ENCODE measurements at regions not wholly inside any gene's neighbourhood (a gene's known extent, or its start where the extent isn't known, plus 50 kb on each side); places are given as distances from the start of the nearest gene placed in this dataset.

DNA sequence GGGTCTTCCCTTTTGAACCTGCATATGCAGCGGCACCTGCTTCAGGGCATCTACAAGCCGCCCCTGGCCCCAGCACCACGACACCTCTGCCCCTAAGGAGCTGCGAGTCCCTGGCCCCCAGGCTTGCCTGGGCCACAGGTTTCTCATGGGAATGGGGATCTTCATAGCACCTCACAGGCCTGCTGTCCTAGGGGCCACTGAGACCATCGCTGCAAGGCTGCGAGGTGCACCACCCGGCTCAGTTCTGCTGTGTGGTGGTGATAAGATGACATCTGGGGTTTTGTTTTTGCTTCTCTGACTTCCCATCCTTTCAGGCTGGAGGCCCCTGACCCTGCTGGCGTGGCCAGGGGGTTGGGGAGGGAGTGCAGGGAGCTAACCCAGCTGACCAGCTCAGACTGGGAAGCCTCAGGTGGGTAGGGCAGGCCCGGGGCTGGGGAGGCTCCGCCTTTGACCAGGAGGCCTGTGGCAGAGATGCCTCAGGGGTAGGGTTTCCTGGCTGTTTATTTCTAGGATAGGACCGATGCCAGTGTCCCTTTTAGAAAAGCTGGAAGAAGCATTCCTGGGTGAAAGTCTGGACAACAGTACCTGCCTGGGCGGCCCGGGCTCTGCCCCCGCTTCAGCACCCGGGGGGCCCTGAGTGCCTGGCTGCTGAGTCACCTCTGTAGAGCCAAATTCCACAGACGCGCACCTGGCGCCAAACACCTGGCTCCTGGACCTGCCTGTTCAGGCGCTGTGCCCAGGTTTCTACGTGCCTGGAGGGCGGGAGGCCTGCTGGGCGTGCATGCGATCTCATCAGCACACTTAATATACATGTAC lies 264.7 kb downstream of the DLL1 start:
- Histone ChIP-seq H3K79me2 (ENCODE audit: insufficient read depth, low read length) (no peaks in the 10 kb centered on the region), H2AFZ (ENCODE audit: low read depth, low read length, severe bottlenecking) (no peak overlapping the region), H4K20me1 (ENCODE audit: low read depth, low read length) (no peaks in the 10 kb centered on the region), H3K9me2 (replicated peaks; ENCODE audit: insufficient read depth, low read length) (no peaks in the 10 kb centered on the region), H3K4me2 (ENCODE audit: low read depth, low read length, poor library complexity, severe bottlenecking) (no peak overlapping the region), H3K4me3 (ENCODE audit: insufficient read depth, low read length, poor library complexity, severe bottlenecking) (no peak overlapping the region), H3K9me3 (ENCODE audit: insufficient read depth, low read length) (no peaks in the 10 kb centered on the region), H3K27me3 (ENCODE audit: low read length) (no peaks in the 10 kb centered on the region), H3K36me3 (ENCODE audit: low read length) (no peaks in the 10 kb centered on the region), H3F3A (ENCODE audit: insufficient read depth) (no peaks in the 10 kb centered on the region), H3K27ac (ENCODE audit: low read depth, low read length) (no peak overlapping the region), H3K9ac (ENCODE audit: low read length) (no peak overlapping the region)
- TF ChIP-seq EZH2phosphoT487 (conservative IDR thresholded peaks at IDR 0.05; ENCODE audit: low read length): no peak
- TF ChIP-seq, protein P1, sequence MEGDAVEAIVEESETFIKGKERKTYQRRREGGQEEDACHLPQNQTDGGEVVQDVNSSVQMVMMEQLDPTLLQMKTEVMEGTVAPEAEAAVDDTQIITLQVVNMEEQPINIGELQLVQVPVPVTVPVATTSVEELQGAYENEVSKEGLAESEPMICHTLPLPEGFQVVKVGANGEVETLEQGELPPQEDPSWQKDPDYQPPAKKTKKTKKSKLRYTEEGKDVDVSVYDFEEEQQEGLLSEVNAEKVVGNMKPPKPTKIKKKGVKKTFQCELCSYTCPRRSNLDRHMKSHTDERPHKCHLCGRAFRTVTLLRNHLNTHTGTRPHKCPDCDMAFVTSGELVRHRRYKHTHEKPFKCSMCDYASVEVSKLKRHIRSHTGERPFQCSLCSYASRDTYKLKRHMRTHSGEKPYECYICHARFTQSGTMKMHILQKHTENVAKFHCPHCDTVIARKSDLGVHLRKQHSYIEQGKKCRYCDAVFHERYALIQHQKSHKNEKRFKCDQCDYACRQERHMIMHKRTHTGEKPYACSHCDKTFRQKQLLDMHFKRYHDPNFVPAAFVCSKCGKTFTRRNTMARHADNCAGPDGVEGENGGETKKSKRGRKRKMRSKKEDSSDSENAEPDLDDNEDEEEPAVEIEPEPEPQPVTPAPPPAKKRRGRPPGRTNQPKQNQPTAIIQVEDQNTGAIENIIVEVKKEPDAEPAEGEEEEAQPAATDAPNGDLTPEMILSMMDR (IDR thresholded peaks at IDR 0.05; ENCODE audit: insufficient read depth, low read length, poor library complexity, severe bottlenecking): no peak

DNA sequence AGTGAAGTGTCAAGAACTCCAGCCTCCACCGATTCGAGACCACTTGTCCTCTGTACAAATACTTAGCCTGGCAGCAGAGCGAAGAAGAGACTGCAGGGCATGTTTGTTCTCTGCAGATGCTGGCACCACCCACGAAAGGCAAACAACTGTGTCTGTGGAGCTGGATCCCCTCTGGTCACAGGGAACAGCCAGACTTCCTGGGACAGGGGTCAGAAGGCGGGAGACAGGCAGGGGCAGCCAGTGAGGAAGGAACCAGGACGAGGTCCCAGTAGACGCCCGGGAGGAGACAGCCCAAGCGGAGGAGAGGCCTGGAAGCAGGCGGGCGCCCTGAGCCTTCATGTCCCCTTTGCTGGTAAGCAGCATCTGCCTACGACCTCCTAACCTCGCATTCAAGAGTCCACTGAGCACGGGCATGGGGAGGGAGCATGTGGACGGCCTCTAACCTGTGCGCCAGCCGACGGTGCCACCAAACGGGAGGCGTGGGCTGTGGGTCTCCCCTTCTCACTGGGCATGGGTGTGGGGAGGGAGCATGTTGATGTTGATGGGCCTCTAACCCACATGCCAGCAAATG lies 265.5 kb downstream of the DLL1 start:
- Histone ChIP-seq H3K9me3 (ENCODE audit: insufficient read depth, low read length) (no peaks in the 10 kb centered on the region), H3K27ac (ENCODE audit: low read depth, low read length) (no peak overlapping the region), H2AFZ (ENCODE audit: low read depth, low read length, severe bottlenecking) (no peak overlapping the region), H3K79me2 (ENCODE audit: insufficient read depth, low read length) (no peaks in the 10 kb centered on the region), H4K20me1 (ENCODE audit: low read depth, low read length) (no peaks in the 10 kb centered on the region), H3K27me3 (ENCODE audit: low read length) (no peaks in the 10 kb centered on the region), H3K36me3 (ENCODE audit: low read length) (no peaks in the 10 kb centered on the region), H3K9ac (ENCODE audit: low read length) (no peak overlapping the region), H3F3A (ENCODE audit: insufficient read depth) (no peaks in the 10 kb centered on the region), H3K4me3 (ENCODE audit: insufficient read depth, low read length, poor library complexity, severe bottlenecking) (no peak overlapping the region), H3K4me2 (ENCODE audit: low read depth, low read length, poor library complexity, severe bottlenecking) (no peak overlapping the region), H3K9me2 (replicated peaks; ENCODE audit: insufficient read depth, low read length) (no peaks in the 10 kb centered on the region)
- no peak for TF ChIP-seq EZH2phosphoT487 (conservative IDR thresholded peaks at IDR 0.05; ENCODE audit: low read length)
- TF ChIP-seq, protein P1 (IDR thresholded peaks at IDR 0.05; ENCODE audit: insufficient read depth, low read length, poor library complexity, severe bottlenecking): no peak

DNA sequence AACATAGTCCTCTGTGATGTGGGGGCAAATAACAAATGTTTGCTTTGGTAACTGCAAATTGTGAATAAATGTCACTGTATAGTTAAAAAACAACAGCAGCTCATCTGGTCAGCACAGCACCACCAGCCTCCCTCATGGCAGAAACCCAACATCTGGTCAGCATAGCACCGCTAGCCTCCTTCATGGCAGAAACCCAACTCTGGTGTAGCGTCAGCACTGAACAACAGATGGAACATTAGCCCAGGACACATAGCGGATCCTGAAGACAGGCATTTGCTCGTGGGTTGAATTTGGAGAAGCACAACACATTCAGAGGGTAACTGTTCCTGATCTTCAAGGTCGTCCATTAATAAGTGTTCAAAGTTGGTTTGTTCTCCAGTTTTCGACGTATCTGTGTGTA lies 265.9 kb downstream of the DLL1 start:
- no peak for TF ChIP-seq EZH2phosphoT487 (conservative IDR thresholded peaks at IDR 0.05; ENCODE audit: low read length)
- Histone ChIP-seq H3K27me3 (ENCODE audit: low read length) (no peaks in the 10 kb centered on the region), H3K27ac (ENCODE audit: low read depth, low read length) (no peak overlapping the region)

More for the DNA sequence above, 265.9 kb downstream of the DLL1 start:
- no peaks in the 10 kb centered on the region for H3K79me2 ChIP-seq (ENCODE audit: insufficient read depth, low read length)
- H3K4me2 ChIP-seq (ENCODE audit: low read depth, low read length, poor library complexity, severe bottlenecking): no peak overlapping the region
- no peak overlapping the region for H3K4me3 ChIP-seq (ENCODE audit: insufficient read depth, low read length, poor library complexity, severe bottlenecking)
- no peaks in the 10 kb centered on the region for H3K9me3 ChIP-seq (ENCODE audit: insufficient read depth, low read length)
- H3K36me3 ChIP-seq (ENCODE audit: low read length): no peaks in the 10 kb centered on the region
- H2AFZ ChIP-seq (ENCODE audit: low read depth, low read length, severe bottlenecking): no peak overlapping the region
- H3K9ac ChIP-seq (ENCODE audit: low read length): no peak overlapping the region
- no peaks in the 10 kb centered on the region for H3K9me2 ChIP-seq (replicated peaks; ENCODE audit: insufficient read depth, low read length)
- H4K20me1 ChIP-seq (ENCODE audit: low read depth, low read length): no peaks in the 10 kb centered on the region
- no peaks in the 10 kb centered on the region for H3F3A ChIP-seq (ENCODE audit: insufficient read depth)

All from SU-DHL-6 (cell line).